Erythroblast (primary cell): ENCODE measurements at regions not wholly inside any gene's neighbourhood (a gene's known extent, or its start where the extent isn't known, plus 50 kb on each side); places are given as distances from the start of the nearest gene placed in this dataset.

Source experiments
- GATA1 ChIP-seq: IDR thresholded peaks from 2 replicates; pipeline ENCODE4 v1.6.1; 2011; ENCODE audit warnings: low read depth, mild to moderate bottlenecking, control low read depth, low read length, moderate library complexity
- POLR2A ChIP-seq: IDR thresholded peaks from 2 replicates; pipeline ENCODE4 v1.6.1; 2011; ENCODE audit warnings: mild to moderate bottlenecking, low read length

GRCh38 chr4:75321484-75321883 lies 192.7 kb downstream of the RCHY1 start:
- TF ChIP-seq POLR2A (no peak), GATA1 (no peak)
